HG03159 (cell line): ENCODE measurements at regions not wholly inside any gene's neighbourhood (a gene's known extent, or its start where the extent isn't known, plus 50 kb on each side); places are given as distances from the start of the nearest gene placed in this dataset.

ENCODE experiments used
- ATAC-seq: cut with Tn5 transposase; IDR thresholded peaks from one replicate; pipeline ENCODE4 v1.9.1; 2021; ENCODE audit warnings: mild to moderate bottlenecking, moderate library complexity; ENCODE audit not compliant: unreplicated experiment

- no peak for ATAC-seq
These were observed 324.6 kb upstream of the MTNR1B start for GRCh38 chr11:92644595-92645445.

GRCh38 chr11:92651159-92651558, 318.3 kb upstream of the MTNR1B start:
- ATAC-seq: no peak

GRCh38 chr11:92653454-92653853, 316.0 kb upstream of the MTNR1B start:
- no peak for ATAC-seq

GRCh38 chr11:92656783-92657182, 312.7 kb upstream of the MTNR1B start:
- ATAC-seq: no peak

GRCh38 chr11:92657226-92657625, 312.2 kb upstream of the MTNR1B start:
- no peak for ATAC-seq

- no peak for ATAC-seq
These were observed 310.7 kb upstream of the MTNR1B start for GRCh38 chr11:92658733-92659132.

GRCh38 chr11:92659793-92660192, 309.7 kb upstream of the MTNR1B start:
- ATAC-seq: no peak

- ATAC-seq: no peak
These were observed 306.7 kb upstream of the MTNR1B start for GRCh38 chr11:92662601-92663360.

GRCh38 chr11:92663539-92663938, 305.9 kb upstream of the MTNR1B start:
- ATAC-seq: no peak

- ATAC-seq: no peak
These were observed 301.8 kb upstream of the MTNR1B start for GRCh38 chr11:92667486-92668152.

GRCh38 chr11:92670308-92670890, 299.1 kb upstream of the MTNR1B start:
- ATAC-seq: no peak

- no peak for ATAC-seq
These were observed 298.4 kb upstream of the MTNR1B start for GRCh38 chr11:92671081-92671480.

- no peak for ATAC-seq
These were observed 294.1 kb upstream of the MTNR1B start for GRCh38 chr11:92675303-92675702.

- no peak for ATAC-seq
These were observed 293.6 kb upstream of the MTNR1B start for GRCh38 chr11:92675810-92676209.

GRCh38 chr11:92678008-92678611, 291.3 kb upstream of the MTNR1B start:
- ATAC-seq: no peak

- ATAC-seq: no peak
These were observed 287.9 kb upstream of the MTNR1B start for GRCh38 chr11:92681586-92681985.

- no peak for ATAC-seq
These were observed 287.3 kb upstream of the MTNR1B start for GRCh38 chr11:92682136-92682535.

GRCh38 chr11:92682952-92683351, 286.5 kb upstream of the MTNR1B start:
- no peak for ATAC-seq

- ATAC-seq: no peak
These were observed 284.4 kb upstream of the MTNR1B start for GRCh38 chr11:92685049-92685448.

GRCh38 chr11:92687724-92688123, 281.7 kb upstream of the MTNR1B start:
- no peak for ATAC-seq

- ATAC-seq: no peak
These were observed 281.0 kb upstream of the MTNR1B start for GRCh38 chr11:92688416-92688815.
